CD4-positive, alpha-beta T cell treated with Interferon gamma for 1 hour (primary cell): ENCODE measurements at regions not wholly inside any gene's neighbourhood (a gene's known extent, or its start where the extent isn't known, plus 50 kb on each side); places are given as distances from the start of the nearest gene placed in this dataset.
"Not testable (repeated sequence)": the region's sequence is repeated elsewhere in the genome, so short reads cannot be mapped to it uniquely, and the experiment has no call there.

Experiments
- DNase-seq: peaks from one replicate; pipeline ENCODE4 v3.0.0-alpha.2; 2020

DNA sequence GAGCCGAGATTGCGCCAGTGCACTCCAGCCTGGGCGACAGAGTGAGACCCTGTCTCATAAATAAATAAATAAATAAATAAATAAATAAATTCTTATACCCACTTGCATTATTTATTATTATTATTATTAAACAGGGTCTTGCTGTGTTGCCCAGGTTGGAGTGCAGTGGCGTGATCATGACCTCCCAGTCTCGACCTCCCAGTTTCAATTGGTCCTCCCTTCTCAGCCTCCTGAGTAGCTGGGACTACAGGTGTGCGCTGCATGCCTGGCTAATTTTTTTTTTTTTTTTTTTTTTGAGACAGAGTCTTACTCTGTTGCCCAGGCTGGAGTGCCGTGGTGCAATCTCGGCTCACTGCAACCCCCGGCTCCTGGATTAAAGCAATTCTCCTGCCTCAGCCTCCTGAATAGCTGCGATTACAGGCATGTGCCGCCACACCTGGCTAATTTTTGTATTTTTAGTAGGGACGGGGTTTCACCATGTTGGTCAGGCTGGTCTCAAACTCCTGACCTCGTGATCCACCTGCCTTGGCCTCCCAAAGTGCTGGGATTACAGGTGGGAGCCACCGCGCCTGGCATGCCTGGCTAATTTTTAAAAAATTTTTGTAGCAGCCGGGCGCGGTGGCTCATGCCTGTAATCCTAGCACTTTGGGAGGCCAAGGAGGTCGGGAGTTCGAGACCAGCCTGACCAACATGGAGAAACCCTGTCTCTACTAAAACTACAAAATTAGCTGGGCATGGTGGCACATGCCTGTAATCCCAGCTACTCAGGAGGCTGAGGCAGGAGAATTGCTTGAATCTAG, 150.2 kb downstream of the SEC14L1 start:
- DNase-seq = not testable (repeated sequence)

DNA sequence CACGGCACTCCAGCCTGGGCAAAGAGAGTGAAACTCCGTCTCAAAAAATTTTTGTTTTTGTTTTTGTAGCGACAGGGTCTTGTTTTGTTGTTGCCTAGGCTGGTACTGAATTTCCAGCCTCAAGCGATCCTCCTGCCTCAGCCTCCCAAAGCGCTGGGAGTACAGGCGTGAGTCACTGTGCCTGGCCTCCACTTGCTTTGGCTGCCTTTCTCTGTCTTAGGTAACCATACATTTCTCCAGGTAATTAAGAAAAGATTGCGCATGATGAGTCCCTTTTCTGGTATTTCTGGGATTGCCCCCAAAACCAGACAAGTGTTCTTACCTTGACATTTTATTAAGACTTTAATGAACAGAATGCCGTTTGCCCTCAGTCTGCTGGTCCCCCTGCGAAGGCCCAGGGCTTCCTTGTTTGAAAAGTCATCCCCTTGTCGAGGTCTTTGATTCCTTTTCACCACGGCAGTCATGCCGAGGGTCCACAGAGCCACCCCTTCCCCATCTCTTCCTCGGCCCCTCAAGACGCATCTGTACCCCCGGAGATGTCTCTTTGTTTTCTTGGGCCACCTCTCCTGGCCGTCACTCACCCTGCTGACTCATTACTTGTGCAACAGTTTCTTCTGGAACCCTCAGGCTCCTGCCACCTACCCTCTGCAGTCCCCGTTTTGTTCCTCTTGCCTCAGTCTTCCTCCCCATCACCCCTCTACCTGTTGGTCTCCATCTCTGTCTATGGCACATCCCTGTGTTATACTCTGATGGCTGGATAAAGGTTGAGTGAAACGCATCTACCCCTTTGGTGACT, 151.0 kb downstream of the SEC14L1 start:
- DNase-seq = no peak

DNA sequence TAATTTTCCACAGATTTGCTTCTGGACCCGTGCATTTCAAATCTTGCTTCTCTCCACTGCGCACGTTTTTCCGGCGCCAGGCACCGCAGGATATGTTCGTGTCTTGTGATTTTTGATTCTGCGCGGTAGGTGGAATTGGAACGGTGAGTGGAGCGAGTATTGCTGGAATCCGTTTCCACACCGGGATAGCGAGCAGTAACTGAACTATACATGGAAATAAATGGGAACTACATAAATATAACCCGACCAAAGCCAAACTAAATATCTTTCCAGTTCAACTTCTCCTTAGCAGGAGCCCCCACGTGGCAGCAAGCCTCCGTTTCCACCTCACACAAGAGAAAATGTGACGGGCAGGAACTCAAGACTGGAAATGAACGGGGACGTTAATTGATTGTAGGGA, 154.0 kb downstream of the SEC14L1 start:
- no peak for DNase-seq

DNA sequence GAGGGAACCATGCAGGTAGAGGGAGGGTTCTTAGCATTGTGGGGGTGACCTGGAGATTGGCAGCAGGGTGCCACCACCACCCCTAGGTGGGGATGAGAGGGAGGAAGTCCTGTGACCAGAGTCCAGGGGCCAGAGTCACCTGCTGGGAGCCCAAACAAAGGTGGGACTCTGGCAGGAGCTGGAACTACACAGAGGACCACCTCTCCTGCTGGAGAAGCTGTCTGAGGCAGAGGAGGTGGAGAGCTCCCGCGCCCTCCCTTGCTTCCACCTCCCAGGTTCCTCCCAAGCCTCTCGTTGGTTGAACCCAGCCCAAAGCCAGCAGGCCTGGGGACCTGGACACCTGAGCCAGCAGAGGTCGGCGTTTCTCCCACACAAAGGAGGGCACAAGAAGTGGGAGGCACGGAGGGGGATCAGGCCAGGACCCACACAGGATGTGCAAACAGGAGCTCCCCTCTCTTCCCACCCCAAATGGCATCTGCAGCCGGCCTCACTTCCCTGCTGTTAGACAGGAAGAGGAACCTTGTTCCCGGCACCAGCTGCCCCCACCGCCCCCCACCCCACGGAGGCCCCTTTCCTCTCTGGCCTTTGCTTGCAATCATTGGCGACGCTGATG, 154.6 kb downstream of the SEC14L1 start:
- DNase-seq = no peak

DNA sequence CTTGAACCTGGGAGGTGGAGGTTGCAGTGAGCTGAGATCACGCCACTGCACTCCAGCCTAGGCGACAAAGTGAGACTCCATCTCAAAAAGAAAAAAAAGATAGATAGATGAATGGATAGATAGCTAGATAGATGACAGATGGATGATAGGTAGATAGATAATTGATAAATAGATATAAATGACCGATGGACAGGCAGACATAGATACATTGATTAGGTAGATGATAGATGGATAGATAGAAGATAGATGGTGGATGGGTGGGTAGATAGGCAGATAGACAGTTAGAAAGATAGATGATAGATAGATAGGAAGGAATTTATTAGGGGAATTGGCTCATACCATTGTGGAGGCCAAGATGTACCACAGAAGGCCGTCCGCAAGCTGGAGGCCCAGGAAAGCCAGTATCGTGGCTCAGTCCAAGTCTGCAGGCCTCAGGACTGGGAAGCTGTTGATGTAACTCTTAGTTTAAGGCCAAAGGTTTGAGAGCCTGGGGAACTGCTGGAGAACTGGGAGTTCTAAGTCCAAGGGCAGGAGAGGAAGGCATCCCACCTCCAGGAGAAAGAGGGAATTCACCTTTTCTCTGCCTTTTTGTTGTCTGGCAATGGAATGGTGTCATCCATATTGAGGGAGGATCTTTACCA, 156.1 kb downstream of the SEC14L1 start:
- DNase-seq = no peak

DNA sequence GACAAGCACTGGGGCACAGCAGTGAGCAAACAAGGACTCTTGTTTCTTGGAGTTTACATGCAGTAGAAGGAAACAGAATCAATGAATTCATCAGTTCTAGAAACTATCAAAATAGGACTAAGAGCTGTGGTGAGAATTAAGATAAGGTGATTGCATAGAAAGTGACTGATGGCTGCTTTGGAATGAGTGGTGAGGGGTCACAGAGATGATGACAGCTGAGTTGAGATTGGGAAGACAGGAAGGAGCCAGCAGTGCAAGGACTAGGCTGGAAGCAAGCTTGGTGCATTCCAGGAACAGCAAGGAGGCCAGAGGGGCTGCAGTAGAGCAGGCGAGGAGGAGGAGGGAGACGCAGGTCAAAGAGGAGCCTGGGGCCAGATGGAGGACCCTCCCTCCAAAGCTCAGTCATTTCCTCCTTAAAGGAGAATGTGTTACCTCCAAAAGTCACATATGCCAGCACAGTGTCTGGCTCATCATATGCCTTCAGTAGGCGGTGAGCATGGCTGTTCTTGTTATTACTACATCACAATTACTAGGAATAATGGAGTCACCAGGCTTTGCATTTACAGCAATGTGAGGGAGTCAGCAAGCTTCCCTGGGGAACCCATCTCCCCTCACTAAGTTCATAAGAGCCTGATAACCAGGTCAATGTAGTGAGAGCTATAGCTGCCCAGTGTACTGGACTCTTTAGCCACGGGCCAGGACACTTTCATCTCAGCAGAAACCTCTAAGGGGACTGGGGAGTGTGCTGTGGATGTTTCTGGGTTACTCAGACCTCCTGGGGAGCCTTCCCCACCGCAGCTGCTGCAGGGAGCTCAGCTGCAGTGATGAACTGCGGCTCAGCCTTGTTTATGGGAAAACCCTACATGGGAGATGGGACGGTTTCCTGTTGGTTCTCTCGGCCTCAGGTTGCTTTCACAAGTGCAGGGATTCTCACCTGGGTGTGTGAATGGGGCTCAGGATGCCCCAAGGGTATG, 157.2 kb downstream of the SEC14L1 start:
- DNase-seq = no peak

DNA sequence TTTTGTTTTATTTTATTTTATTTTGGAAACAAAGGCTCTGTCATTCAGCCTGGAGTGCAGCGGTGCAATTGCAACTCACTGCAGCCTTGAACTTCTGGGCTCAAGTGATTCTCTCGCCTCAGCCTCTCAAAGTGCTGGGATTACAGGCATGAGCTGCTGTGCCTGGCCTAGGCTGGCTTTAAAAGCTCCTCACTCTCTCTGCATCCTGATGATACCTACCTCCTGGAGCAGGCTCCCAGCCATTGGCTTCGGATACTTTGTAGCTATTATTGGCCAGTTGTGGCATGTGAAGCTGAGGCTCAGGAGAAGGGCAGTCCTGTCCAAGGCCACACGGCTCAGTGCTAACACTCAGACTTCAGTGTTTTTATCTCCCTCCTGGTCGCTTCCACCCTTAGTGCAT, 158.0 kb downstream of the SEC14L1 start:
- no peak for DNase-seq

DNA sequence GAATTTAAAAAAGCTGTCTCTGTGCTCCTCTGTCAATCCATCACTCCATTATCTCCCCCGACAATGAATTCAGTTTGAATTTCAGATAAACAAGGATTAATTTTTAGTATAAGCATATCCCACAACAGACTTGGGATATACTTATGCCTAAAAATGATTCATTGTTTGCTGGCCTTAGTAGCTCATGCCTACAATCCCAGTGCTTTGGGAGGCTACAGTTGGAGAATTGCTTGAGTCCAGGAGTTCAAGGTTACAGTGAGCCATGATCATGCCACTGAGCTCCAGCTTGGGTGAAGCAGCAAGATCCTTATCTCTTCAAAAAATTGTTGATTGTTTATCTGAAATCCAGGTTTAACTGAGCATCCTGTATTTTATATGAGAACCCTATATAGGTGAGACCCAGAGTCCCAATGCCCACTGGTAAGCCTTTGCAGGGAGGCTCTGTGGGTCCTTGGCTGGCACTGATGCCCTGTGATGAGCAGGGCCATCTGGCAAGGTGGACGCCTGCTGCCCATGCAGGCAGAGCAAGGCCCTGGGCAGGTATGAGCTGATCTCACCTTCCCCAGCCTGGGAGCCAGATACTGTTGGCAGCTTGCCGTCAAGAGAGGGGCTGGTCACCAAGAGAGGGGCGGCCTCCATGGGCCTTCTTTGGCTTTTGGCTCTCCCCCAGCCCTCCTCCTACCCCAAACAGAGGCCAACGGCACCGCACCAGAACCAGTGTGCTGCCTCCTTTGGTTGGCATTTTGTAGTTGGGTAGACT, 158.7 kb downstream of the SEC14L1 start:
- DNase-seq = no peak

DNA sequence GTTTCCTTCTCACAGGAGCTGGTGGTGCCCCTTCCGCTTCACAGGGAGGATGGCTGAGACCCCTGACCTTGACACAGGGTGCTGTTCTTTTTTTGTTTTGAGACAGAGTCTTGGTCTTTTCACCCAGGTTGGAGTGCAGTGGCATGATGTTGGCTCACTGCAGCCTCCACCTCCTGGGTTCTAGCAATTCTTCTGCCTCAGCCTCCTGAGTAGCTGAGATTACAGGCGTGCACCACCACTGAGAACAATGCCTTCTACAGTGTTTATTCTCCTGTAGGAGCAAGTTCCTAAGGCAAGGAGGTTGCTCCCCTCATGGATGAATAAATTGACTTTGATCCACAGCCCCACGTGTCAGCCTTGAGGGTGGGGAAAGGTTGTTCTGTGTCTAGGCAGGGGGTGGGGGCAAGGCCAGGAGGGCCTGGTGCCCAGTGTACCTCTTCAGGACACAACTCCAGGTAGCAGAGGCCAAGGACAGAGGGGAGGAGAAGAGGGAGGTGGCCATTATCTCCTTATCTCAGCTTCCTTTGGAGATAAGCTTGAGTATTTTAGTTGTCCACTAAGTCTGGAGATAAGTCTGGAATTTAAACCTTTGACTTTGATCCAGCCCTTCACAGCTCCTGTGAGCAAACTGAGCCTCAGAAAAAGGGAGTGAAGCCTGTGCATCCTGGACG, 159.4 kb downstream of the SEC14L1 start:
- no peak for DNase-seq

DNA sequence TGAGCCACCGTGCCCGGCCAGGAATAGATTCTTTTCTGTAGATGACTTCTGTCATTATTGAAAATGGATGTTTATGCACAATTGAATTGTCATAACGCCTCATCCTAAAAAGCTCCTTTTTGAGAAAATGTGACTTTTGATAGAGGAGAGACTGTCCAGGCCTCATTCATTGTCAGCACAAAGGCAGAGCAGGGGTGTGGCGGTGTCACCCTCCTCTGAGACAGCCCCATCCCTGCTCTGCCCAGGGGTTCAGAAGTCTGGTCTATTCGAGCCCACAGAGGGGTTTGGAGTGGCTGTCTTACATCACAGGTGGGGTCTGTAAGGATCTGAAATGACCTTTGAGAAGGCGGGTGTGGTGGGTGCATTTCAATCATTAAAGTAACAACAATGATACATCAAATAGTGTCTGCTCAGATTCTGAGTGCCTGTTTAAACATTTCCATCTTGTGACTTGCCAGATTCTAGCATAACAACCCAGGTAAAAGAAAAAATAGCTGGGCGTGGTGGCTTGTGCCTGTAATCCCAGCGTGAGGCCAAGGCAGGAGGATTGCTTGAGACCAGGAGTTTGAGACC, 161.0 kb downstream of the SEC14L1 start:
- no peak for DNase-seq

DNA sequence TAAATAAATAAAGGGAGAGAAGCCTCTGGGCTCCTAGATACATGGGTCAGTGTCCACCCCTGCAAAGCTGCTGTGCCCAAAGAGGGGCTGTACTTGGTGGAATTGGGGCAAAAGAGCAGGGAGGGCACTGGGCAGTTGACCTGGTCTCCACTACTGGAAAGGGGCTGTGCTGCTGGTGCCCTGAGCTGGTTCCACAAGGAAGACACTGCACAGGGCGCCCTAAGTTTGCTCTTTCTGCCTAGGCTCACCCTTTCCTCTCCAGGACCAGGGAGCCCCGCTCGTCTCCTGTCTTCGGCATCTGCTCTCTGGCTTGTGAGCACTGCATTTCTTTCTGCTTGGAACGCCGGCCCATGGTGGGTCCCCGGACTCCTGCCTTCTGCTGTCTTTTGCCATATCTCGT, 161.9 kb downstream of the SEC14L1 start:
- DNase-seq = no peak

DNA sequence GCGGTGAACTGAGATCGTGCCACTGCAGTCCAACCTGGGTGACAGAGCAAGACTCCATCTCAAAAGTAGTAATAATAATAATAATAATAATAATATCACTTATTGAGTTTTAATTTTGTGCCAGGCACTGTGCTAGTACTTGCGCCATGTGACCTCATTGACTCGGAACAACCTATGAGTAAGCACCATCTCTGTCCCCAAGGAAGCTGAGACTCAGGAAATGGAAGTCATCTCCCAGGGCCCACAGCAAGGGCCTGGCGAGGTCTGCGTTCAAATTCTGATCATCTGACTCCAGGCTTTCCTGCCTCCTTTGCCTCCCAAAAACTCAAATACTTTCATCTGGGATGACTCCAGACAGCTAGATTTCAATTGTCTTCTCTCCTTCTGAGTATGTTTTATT, 162.9 kb downstream of the SEC14L1 start:
- DNase-seq = no peak

DNA sequence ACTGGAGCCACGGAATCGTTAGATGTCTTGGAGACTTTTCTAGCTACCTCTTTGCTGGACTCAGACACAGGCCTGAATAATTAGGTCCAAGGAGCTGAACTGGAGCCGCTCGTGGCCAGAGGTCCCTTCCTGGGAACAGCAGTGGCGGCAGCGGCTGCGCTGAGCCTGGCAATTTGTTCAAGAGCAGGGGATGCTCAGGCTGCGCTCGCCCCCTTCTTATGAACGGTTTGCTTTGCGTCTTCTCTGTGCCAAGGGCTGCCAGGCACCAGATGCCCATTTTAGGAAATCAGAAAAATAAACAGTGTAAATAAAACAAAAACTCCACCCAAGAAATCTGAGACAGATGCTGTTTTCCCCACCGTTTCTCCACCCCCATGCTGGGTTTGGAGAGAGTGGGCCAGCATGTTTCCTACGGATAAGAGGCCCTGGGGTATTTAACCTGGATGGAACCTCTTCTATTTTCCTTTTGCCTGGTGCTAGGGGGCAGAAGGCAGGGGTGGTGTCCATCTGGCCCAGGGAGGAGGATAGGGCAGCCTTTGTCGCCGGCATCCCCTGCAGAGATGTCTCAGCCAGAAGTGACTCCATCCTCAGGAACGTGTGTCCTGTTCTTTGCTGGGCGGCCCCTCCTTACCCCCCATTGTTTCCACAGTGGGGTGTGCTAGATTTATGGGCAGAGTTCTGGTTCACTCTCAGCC, 163.4 kb downstream of the SEC14L1 start:
- DNase-seq = no peak

DNA sequence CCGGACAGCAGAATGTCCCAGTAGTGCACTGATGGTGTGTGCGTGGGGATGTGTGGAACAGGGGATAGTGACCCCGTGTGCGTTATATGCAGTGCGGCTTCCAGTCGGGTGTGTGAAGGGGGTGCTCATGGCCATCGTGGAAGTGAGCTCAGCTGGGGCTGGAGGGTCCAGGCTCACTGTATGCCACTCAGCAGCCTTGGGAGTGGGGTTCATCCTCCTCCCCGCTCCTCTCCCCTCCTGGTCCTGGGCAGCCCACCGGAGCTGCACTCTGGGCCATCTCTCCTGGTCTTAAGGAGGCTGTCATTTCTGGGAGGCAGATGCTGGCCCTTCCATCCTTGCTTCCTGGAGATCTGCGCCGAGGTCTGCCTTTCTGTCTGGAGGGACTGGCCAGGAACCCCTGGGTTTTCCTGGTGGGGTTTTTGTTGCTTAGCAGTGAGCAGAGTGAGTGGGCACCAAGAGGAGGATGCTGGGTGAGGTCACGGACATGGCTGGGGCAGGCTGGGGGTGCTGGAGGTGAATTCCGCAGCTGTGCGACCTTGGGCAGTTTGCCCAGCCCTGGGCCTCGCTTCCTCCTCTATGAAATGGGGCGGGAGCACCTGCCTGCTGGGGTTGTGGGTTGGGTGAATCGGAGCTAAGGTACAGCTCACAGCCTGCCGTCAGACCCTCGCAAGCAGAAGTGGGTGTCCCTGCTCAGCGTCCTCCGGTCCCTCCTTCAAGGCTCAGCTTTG, 164.1 kb downstream of the SEC14L1 start:
- no peak for DNase-seq

DNA sequence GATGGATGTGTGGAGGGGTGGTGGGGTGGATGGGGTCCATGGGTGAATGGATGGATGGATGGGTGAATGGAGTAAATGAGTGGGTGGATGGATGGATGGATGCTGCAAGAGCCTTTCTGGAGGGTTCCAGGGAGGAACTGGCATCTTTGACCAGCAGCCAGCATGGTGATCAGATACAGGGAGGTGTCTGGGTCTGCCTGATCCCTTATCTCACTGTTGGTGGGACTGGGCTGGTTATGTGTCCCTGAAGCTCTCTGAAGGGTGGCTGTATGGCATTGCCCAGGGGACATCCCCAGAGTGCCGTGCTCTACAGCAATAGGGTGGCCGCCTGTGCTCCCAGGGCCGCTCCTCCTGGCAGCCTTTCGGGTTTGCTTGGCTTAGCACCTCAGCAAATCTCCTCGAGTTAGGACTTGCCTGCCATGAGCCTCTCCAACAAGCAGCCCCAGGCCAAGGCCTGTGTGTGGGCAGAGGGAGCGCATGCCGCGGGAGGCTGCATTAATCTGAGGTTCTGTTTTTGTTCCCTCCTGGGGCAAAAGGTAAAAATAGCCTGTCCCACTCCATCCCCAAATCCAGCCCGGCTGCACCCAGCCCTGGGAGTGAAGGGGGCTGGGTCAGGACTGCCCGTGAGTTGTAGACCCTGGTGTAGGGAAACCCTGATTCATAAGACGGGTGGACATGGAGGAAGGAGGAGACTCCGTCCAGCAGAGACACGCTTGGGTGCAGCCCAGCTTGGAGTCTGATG, 165.4 kb downstream of the SEC14L1 start:
- no peak for DNase-seq

DNA sequence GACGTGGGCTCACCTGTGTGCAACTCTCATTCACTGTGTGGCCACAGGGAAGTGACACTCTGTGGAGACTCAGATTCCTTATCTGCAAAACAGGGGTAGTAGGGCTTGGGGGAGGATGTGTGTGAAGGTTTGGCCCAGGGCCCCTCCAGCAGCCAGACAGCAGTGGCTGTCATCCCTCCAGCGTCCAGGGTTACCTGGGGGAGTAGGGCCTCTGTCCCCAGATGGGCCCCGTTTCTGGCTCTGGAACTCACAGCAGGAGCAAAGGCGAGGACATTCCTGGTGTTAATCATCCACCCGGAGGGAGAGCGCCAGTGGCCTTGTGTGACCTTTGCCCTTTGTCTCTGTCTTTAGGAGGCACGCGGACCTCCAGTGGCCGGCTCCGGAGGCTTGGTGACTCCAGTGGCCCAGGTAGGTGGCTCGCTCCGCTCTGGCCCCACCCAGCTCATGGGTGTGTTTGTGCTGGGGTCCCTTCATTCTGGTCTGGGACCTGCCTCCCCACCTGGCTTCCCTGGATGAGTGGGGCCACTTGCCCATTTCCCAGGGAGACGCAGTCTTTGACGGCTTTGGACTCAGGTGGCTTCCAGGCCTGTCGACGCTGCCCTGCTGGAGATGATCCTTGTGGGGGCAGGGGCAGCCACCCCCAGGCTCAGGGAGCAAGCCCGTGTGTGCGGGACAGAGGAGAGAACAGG, 166.2 kb downstream of the SEC14L1 start:
- no peak for DNase-seq

DNA sequence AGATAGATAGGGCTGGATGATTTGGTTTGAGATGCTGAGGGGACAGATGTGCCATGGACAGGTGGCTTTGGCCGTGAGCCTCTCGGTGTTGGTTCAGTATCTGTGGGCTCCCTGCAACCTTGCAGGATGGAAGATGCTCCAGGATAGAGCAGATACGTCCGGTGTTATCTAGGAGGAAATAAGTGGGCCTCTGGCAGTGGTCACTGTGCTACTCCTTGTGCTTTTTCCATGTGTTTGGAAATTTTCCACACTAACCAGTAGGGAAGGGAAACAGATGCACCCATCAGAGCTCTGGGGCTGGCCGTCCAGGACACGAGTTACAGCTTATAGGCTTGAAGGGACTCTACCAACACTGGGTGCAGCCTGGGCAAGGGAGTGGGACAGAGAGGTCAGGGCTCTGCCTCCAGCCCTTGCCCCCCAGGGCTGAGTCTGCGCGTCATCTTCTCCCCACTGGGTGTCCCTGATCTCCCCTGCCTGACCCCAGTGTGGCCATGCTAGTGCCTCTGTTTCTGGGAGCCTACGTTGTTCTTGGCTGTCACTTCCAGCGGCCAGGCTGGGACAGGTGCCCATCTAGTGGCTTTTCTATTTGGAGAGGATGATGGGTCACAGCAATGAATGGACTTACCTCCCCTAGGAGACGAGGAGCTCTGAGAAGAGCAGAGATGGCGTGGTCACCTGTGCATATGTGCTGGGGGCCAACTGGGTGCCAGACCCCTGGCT, 166.9 kb downstream of the SEC14L1 start:
- DNase-seq = no peak
